ENCODE measurements at regions not wholly inside any gene's neighbourhood (a gene's known extent, or its start where the extent isn't known, plus 50 kb on each side); places are given as distances from the start of the nearest gene placed in this dataset.

- Histone ChIP-seq H3K36me3 (ENCODE audit: insufficient read depth) (no peaks in the 10 kb centered on the region), H3K27me3 (ENCODE audit: insufficient read depth) (no peaks in the 10 kb centered on the region), H3K27ac (ENCODE audit: low read depth) (no peak overlapping the region), H3F3A (replicated peaks; ENCODE audit: low read depth) (no peaks in the 10 kb centered on the region), H2AFZ (no peak overlapping the region), H3K4me1 (ENCODE audit: insufficient read depth) (peaks cover 12% of the 10 kb centered on the region), H3K4me2 (no peak overlapping the region), H3K79me2 (replicated peaks; ENCODE audit: insufficient read depth) (no peaks in the 10 kb centered on the region), H4K20me1 (replicated peaks; ENCODE audit: insufficient read depth) (no peaks in the 10 kb centered on the region), H3K4me3 (no peak overlapping the region), H3K9me2 (ENCODE audit: insufficient read depth) (peaks cover 6% of the 10 kb centered on the region; the same call in 1 of the 2 replicates)
- Mint-ChIP-seq H3K9me3 (peaks cover 8% of the 10 kb centered on the region), H3K27me3 (ENCODE audit: insufficient read depth, low read depth, poor library complexity) (no peaks in the 10 kb centered on the region), H3K4me3 (no peak overlapping the region), H3K4me1 (peaks cover 9% of the 10 kb centered on the region; the same call in 2 of the 3 replicates), H3K36me3 (ENCODE audit: low read depth) (peaks cover 5% of the 10 kb centered on the region; the same call in 2 of the 3 replicates), H3K27ac (no peak overlapping the region)
- DNase-seq (ENCODE audit: low spot score) (no peak), ATAC-seq (no peak)
- TF ChIP-seq EZH2 (IDR thresholded peaks at IDR 0.05; ENCODE audit: low read depth, unreplicated experiment) (no peak), STAT1 (IDR thresholded peaks at IDR 0.05; ENCODE audit: unreplicated experiment) (no peak), ZNF331 (CRISPR knock-in tag; IDR thresholded peaks at IDR 0.05; ENCODE audit: low read depth) (no peak), ZNF114 (CRISPR knock-in tag; IDR thresholded peaks at IDR 0.05) (no peak), JUNB (IDR thresholded peaks at IDR 0.05; ENCODE audit: unreplicated experiment) (no peak), EZH2phosphoT487 (IDR thresholded peaks at IDR 0.05; ENCODE audit: unreplicated experiment) (no peak), NANOG (IDR thresholded peaks at IDR 0.05; ENCODE audit: borderline replicate concordance) (no peak), POLR2AphosphoS5 (IDR thresholded peaks at IDR 0.05; ENCODE audit: low read depth) (no peak), CREB1 (CRISPR knock-in tag; IDR thresholded peaks at IDR 0.05; ENCODE audit: low read depth) (no peak)
- TF ChIP-seq, protein P1, sequence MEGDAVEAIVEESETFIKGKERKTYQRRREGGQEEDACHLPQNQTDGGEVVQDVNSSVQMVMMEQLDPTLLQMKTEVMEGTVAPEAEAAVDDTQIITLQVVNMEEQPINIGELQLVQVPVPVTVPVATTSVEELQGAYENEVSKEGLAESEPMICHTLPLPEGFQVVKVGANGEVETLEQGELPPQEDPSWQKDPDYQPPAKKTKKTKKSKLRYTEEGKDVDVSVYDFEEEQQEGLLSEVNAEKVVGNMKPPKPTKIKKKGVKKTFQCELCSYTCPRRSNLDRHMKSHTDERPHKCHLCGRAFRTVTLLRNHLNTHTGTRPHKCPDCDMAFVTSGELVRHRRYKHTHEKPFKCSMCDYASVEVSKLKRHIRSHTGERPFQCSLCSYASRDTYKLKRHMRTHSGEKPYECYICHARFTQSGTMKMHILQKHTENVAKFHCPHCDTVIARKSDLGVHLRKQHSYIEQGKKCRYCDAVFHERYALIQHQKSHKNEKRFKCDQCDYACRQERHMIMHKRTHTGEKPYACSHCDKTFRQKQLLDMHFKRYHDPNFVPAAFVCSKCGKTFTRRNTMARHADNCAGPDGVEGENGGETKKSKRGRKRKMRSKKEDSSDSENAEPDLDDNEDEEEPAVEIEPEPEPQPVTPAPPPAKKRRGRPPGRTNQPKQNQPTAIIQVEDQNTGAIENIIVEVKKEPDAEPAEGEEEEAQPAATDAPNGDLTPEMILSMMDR (conservative IDR thresholded peaks at IDR 0.05; ENCODE audit: low read depth in 2 of 2), result no peak
- TF ChIP-seq, protein P2, sequence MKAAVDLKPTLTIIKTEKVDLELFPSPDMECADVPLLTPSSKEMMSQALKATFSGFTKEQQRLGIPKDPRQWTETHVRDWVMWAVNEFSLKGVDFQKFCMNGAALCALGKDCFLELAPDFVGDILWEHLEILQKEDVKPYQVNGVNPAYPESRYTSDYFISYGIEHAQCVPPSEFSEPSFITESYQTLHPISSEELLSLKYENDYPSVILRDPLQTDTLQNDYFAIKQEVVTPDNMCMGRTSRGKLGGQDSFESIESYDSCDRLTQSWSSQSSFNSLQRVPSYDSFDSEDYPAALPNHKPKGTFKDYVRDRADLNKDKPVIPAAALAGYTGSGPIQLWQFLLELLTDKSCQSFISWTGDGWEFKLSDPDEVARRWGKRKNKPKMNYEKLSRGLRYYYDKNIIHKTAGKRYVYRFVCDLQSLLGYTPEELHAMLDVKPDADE (IDR thresholded peaks at IDR 0.05), result no peak
- TF ChIP-seq, protein P3, sequence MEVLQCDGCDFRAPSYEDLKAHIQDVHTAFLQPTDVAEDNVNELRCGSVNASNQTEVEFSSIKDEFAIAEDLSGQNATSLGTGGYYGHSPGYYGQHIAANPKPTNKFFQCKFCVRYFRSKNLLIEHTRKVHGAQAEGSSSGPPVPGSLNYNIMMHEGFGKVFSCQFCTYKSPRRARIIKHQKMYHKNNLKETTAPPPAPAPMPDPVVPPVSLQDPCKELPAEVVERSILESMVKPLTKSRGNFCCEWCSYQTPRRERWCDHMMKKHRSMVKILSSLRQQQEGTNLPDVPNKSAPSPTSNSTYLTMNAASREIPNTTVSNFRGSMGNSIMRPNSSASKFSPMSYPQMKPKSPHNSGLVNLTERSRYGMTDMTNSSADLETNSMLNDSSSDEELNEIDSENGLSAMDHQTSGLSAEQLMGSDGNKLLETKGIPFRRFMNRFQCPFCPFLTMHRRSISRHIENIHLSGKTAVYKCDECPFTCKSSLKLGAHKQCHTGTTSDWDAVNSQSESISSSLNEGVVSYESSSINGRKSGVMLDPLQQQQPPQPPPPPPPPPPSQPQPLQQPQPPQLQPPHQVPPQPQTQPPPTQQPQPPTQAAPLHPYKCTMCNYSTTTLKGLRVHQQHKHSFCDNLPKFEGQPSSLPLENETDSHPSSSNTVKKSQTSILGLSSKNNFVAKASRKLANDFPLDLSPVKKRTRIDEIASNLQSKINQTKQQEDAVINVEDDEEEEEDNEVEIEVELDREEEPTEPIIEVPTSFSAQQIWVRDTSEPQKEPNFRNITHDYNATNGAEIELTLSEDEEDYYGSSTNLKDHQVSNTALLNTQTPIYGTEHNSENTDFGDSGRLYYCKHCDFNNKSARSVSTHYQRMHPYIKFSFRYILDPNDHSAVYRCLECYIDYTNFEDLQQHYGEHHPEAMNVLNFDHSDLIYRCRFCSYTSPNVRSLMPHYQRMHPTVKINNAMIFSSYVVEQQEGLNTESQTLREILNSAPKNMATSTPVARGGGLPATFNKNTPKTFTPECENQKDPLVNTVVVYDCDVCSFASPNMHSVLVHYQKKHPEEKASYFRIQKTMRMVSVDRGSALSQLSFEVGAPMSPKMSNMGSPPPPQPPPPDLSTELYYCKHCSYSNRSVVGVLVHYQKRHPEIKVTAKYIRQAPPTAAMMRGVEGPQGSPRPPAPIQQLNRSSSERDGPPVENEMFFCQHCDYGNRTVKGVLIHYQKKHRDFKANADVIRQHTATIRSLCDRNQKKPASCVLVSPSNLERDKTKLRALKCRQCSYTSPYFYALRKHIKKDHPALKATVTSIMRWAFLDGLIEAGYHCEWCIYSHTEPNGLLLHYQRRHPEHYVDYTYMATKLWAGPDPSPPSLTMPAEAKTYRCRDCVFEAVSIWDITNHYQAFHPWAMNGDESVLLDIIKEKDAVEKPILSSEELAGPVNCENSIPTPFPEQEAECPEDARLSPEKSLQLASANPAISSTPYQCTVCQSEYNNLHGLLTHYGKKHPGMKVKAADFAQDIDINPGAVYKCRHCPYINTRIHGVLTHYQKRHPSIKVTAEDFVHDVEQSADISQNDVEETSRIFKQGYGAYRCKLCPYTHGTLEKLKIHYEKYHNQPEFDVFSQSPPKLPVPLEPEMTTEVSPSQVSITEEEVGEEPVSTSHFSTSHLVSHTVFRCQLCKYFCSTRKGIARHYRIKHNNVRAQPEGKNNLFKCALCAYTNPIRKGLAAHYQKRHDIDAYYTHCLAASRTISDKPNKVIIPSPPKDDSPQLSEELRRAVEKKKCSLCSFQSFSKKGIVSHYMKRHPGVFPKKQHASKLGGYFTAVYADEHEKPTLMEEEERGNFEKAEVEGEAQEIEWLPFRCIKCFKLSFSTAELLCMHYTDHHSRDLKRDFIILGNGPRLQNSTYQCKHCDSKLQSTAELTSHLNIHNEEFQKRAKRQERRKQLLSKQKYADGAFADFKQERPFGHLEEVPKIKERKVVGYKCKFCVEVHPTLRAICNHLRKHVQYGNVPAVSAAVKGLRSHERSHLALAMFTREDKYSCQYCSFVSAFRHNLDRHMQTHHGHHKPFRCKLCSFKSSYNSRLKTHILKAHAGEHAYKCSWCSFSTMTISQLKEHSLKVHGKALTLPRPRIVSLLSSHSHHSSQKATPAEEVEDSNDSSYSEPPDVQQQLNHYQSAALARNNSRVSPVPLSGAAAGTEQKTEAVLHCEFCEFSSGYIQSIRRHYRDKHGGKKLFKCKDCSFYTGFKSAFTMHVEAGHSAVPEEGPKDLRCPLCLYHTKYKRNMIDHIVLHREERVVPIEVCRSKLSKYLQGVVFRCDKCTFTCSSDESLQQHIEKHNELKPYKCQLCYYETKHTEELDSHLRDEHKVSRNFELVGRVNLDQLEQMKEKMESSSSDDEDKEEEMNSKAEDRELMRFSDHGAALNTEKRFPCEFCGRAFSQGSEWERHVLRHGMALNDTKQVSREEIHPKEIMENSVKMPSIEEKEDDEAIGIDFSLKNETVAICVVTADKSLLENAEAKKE (CRISPR knock-in tag; IDR thresholded peaks at IDR 0.05), result no peak
- TF ChIP-seq, protein P4, sequence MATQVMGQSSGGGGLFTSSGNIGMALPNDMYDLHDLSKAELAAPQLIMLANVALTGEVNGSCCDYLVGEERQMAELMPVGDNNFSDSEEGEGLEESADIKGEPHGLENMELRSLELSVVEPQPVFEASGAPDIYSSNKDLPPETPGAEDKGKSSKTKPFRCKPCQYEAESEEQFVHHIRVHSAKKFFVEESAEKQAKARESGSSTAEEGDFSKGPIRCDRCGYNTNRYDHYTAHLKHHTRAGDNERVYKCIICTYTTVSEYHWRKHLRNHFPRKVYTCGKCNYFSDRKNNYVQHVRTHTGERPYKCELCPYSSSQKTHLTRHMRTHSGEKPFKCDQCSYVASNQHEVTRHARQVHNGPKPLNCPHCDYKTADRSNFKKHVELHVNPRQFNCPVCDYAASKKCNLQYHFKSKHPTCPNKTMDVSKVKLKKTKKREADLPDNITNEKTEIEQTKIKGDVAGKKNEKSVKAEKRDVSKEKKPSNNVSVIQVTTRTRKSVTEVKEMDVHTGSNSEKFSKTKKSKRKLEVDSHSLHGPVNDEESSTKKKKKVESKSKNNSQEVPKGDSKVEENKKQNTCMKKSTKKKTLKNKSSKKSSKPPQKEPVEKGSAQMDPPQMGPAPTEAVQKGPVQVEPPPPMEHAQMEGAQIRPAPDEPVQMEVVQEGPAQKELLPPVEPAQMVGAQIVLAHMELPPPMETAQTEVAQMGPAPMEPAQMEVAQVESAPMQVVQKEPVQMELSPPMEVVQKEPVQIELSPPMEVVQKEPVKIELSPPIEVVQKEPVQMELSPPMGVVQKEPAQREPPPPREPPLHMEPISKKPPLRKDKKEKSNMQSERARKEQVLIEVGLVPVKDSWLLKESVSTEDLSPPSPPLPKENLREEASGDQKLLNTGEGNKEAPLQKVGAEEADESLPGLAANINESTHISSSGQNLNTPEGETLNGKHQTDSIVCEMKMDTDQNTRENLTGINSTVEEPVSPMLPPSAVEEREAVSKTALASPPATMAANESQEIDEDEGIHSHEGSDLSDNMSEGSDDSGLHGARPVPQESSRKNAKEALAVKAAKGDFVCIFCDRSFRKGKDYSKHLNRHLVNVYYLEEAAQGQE (IDR thresholded peaks at IDR 0.05; ENCODE audit: unreplicated experiment), result no peak
These were observed 50.3 kb upstream of the MET start for GRCh38 chr7:116621649-116622048.
